GM23338 (cell line): ENCODE measurements at regions not wholly inside any gene's neighbourhood (a gene's known extent, or its start where the extent isn't known, plus 50 kb on each side); places are given as distances from the start of the nearest gene placed in this dataset.

ENCODE experiments used
- CREB1 ChIP-seq: fragments of 250-450 bp; sonication (Bioruptor Pico); IDR thresholded peaks from 2 replicates; pipeline ENCODE4 v1.5.0; 2020; ENCODE audit warnings: low read depth, mild to moderate bottlenecking, moderate library complexity
- EZH2 ChIP-seq: fragments of 200-600 bp; sonication (generic); IDR thresholded peaks from one replicate; pipeline ENCODE4 v1.8.0; 2017; ENCODE audit warnings: antibody characterized with exemption, mild to moderate bottlenecking, low read depth; ENCODE audit not compliant: unreplicated experiment
- EZH2phosphoT487 ChIP-seq: fragments of 200-600 bp; sonication (generic); IDR thresholded peaks from one replicate; pipeline ENCODE4 v1.8.1; 2018; ENCODE audit warnings: antibody characterized with exemption; ENCODE audit not compliant: unreplicated experiment
- JUNB ChIP-seq: IDR thresholded peaks from one replicate; pipeline ENCODE4 v1.6.1; 2016; ENCODE audit warnings: antibody characterized with exemption; ENCODE audit not compliant: unreplicated experiment
- NANOG ChIP-seq: IDR thresholded peaks from 2 replicates; pipeline ENCODE4 v1.6.1; 2016; ENCODE audit warnings: antibody characterized with exemption, borderline replicate concordance
- POLR2AphosphoS5 ChIP-seq: IDR thresholded peaks from 2 replicates; pipeline ENCODE4 v1.6.1; 2016; ENCODE audit warnings: antibody characterized with exemption, low read depth
- STAT1 ChIP-seq: IDR thresholded peaks from one replicate; pipeline ENCODE4 v1.6.1; 2016; ENCODE audit warnings: antibody characterized with exemption; ENCODE audit not compliant: unreplicated experiment
- TF ChIP-seq, protein P1 (sequence below), 2 experiments: fragments of 200-600 bp in 1 of 2; sonication (generic) in 1 of 2; conservative IDR thresholded peaks; 2 replicates each; pipeline versions ENCODE4 v1.5.1 to v1.6.1; 2016 to 2017; ENCODE audit warnings: antibody characterized with exemption in 2 of 2, low read depth in 2 of 2, mild to moderate bottlenecking in 2 of 2, moderate library complexity in 1 of 2
- TF ChIP-seq, protein P2 (sequence below): IDR thresholded peaks from 2 replicates; pipeline ENCODE4 v1.6.1; 2016; ENCODE audit warnings: antibody characterized with exemption
- TF ChIP-seq, protein P3 (sequence below): IDR thresholded peaks from one replicate; pipeline ENCODE4 v1.6.1; 2018; ENCODE audit warnings: antibody characterized with exemption; ENCODE audit not compliant: unreplicated experiment

DNA sequence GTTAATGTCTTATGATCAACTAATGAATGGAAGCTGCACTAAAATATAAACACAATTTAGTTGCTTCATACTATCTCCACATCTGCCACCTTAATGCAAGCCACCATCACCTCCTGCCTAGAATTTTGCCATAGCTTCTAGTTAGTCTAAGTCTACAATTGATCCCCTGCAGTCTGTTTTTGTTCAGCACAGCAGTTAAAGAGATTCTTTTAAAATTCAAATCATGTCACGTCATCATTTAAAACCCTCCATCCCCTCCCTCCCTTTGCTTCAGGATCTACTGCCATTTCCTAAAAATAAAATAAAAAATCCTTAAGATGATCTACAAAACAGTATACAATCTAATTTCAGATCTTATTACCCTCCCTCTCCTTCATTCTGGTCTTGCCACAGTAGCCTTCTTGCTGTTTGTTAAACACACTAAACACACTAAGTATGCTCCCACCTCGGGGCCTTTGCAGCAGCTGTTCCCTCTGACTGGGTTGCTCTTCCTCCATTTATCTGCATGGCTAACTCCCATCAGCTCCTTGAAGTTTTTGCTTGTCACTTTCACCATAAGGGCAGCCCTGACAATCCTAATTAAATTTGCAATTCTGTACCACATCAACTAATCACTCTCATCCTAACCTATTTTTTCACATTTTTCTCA is 97.0 kb upstream of the FOXP2 start:
- TF ChIP-seq, protein P1, sequence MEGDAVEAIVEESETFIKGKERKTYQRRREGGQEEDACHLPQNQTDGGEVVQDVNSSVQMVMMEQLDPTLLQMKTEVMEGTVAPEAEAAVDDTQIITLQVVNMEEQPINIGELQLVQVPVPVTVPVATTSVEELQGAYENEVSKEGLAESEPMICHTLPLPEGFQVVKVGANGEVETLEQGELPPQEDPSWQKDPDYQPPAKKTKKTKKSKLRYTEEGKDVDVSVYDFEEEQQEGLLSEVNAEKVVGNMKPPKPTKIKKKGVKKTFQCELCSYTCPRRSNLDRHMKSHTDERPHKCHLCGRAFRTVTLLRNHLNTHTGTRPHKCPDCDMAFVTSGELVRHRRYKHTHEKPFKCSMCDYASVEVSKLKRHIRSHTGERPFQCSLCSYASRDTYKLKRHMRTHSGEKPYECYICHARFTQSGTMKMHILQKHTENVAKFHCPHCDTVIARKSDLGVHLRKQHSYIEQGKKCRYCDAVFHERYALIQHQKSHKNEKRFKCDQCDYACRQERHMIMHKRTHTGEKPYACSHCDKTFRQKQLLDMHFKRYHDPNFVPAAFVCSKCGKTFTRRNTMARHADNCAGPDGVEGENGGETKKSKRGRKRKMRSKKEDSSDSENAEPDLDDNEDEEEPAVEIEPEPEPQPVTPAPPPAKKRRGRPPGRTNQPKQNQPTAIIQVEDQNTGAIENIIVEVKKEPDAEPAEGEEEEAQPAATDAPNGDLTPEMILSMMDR (conservative IDR thresholded peaks at IDR 0.05; ENCODE audit: low read depth in 2 of 2): no peak
- no peak for TF ChIP-seq POLR2AphosphoS5
- TF ChIP-seq NANOG: no peak
- TF ChIP-seq EZH2: no peak
- no peak for TF ChIP-seq JUNB
- TF ChIP-seq, protein P2, sequence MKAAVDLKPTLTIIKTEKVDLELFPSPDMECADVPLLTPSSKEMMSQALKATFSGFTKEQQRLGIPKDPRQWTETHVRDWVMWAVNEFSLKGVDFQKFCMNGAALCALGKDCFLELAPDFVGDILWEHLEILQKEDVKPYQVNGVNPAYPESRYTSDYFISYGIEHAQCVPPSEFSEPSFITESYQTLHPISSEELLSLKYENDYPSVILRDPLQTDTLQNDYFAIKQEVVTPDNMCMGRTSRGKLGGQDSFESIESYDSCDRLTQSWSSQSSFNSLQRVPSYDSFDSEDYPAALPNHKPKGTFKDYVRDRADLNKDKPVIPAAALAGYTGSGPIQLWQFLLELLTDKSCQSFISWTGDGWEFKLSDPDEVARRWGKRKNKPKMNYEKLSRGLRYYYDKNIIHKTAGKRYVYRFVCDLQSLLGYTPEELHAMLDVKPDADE: no peak
- no peak for TF ChIP-seq STAT1
- TF ChIP-seq EZH2phosphoT487: no peak
- TF ChIP-seq, protein P3, sequence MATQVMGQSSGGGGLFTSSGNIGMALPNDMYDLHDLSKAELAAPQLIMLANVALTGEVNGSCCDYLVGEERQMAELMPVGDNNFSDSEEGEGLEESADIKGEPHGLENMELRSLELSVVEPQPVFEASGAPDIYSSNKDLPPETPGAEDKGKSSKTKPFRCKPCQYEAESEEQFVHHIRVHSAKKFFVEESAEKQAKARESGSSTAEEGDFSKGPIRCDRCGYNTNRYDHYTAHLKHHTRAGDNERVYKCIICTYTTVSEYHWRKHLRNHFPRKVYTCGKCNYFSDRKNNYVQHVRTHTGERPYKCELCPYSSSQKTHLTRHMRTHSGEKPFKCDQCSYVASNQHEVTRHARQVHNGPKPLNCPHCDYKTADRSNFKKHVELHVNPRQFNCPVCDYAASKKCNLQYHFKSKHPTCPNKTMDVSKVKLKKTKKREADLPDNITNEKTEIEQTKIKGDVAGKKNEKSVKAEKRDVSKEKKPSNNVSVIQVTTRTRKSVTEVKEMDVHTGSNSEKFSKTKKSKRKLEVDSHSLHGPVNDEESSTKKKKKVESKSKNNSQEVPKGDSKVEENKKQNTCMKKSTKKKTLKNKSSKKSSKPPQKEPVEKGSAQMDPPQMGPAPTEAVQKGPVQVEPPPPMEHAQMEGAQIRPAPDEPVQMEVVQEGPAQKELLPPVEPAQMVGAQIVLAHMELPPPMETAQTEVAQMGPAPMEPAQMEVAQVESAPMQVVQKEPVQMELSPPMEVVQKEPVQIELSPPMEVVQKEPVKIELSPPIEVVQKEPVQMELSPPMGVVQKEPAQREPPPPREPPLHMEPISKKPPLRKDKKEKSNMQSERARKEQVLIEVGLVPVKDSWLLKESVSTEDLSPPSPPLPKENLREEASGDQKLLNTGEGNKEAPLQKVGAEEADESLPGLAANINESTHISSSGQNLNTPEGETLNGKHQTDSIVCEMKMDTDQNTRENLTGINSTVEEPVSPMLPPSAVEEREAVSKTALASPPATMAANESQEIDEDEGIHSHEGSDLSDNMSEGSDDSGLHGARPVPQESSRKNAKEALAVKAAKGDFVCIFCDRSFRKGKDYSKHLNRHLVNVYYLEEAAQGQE: no peak
- peak; percentile 62 for TF ChIP-seq CREB1 (CRISPR knock-in tag)
